H9 (cell line): ENCODE measurements at regions not wholly inside any gene's neighbourhood (a gene's known extent, or its start where the extent isn't known, plus 50 kb on each side); places are given as distances from the start of the nearest gene placed in this dataset.

Experiments
- DNase-seq: peaks from one replicate; pipeline ENCODE4 v3.0.0-alpha.2; 2017
- H2AFZ ChIP-seq: one replicate; pipeline ENCODE4 v1.6.1; 2013; ENCODE audit warnings: mild to moderate bottlenecking, low read length, control low read depth, moderate library complexity
- H2AK5ac ChIP-seq: 2 replicates; pipeline ENCODE4 v1.6.1; 2013; ENCODE audit warnings: low read length, control low read depth, mixed read lengths; ENCODE audit not compliant: insufficient read length
- H2BK120ac ChIP-seq: one replicate; pipeline ENCODE4 v1.6.1; 2013; ENCODE audit warnings: low read depth, mild to moderate bottlenecking, low read length, control low read depth, inconsistent platforms; ENCODE audit not compliant: poor library complexity, severe bottlenecking
- H2BK12ac ChIP-seq: 2 replicates; pipeline ENCODE4 v1.6.1; 2013; ENCODE audit warnings: low read length, control low read depth, mixed read lengths, low read depth; ENCODE audit not compliant: insufficient read length
- H2BK15ac ChIP-seq: 2 replicates; pipeline ENCODE4 v1.6.1; 2013; ENCODE audit warnings: low read depth, low read length, control low read depth
- H2BK20ac ChIP-seq: one replicate; pipeline ENCODE4 v1.6.1; 2013; ENCODE audit warnings: low read depth, mild to moderate bottlenecking, low read length, control low read depth, inconsistent platforms; ENCODE audit not compliant: poor library complexity, severe bottlenecking
- H2BK5ac ChIP-seq: 2 replicates; pipeline ENCODE4 v1.6.1; 2013; ENCODE audit warnings: low read length, control low read depth, mixed read lengths; ENCODE audit not compliant: insufficient read length
- H3K14ac ChIP-seq: 2 replicates; pipeline ENCODE4 v1.6.1; 2013; ENCODE audit warnings: low read length, control low read depth; ENCODE audit not compliant: insufficient read depth
- H3K18ac ChIP-seq: 2 replicates; pipeline ENCODE4 v1.6.1; 2013; ENCODE audit warnings: low read depth, mild to moderate bottlenecking, mixed read lengths, low read length, control low read depth; ENCODE audit not compliant: insufficient read length
- H3K23ac ChIP-seq: 2 replicates; pipeline ENCODE4 v1.6.1; 2013; ENCODE audit warnings: low read length, control low read depth, mixed read lengths, low read depth; ENCODE audit not compliant: insufficient read length
- H3K23me2 ChIP-seq: 2 replicates; pipeline ENCODE4 v1.6.1; 2013; ENCODE audit warnings: low read depth, mild to moderate bottlenecking, mixed read lengths, low read length, control low read depth; ENCODE audit not compliant: insufficient read length, poor library complexity, severe bottlenecking
- H3K27ac ChIP-seq: 2 replicates; pipeline ENCODE4 v1.5.1; 2013; ENCODE audit warnings: low read length, control low read depth, mixed read lengths, low read depth; ENCODE audit not compliant: insufficient read length
- H3K27me3 ChIP-seq: 2 replicates; pipeline ENCODE4 v1.6.1; 2013; ENCODE audit warnings: low read length, control low read depth, inconsistent platforms; ENCODE audit not compliant: insufficient read depth
- H3K4ac ChIP-seq: 2 replicates; pipeline ENCODE4 v1.6.1; 2013; ENCODE audit warnings: low read depth, mild to moderate bottlenecking, control low read depth, inconsistent platforms, low read length, moderate library complexity
- H3K4me1 ChIP-seq: 2 replicates; pipeline ENCODE4 v1.6.1; 2013; ENCODE audit warnings: low read length, control low read depth, inconsistent platforms; ENCODE audit not compliant: insufficient read depth
- H3K4me2 ChIP-seq: 2 replicates; pipeline ENCODE4 v1.6.1; 2013; ENCODE audit warnings: low read length, control low read depth, mixed read lengths; ENCODE audit not compliant: insufficient read length, insufficient read depth
- H3K56ac ChIP-seq: 2 replicates; pipeline ENCODE4 v1.6.1; 2013; ENCODE audit warnings: low read depth, mild to moderate bottlenecking, mixed read lengths, low read length, control low read depth; ENCODE audit not compliant: insufficient read length
- H3K79me1 ChIP-seq: 2 replicates; pipeline ENCODE4 v1.6.1; 2013; ENCODE audit warnings: low read depth, mild to moderate bottlenecking, moderate library complexity, low read length, control low read depth, inconsistent platforms; ENCODE audit not compliant: insufficient read depth, poor library complexity, severe bottlenecking
- H3K79me2 ChIP-seq: 2 replicates; pipeline ENCODE4 v1.6.1; 2013; ENCODE audit warnings: low read length, control low read depth, inconsistent platforms; ENCODE audit not compliant: insufficient read depth
- H3K9ac ChIP-seq: 2 replicates; pipeline ENCODE4 v1.6.1; 2013; ENCODE audit warnings: low read length, control low read depth, mixed read lengths; ENCODE audit not compliant: insufficient read length; ENCODE audit errors: extremely low read depth
- H3K9me3 ChIP-seq: one replicate; pipeline ENCODE4 v1.6.1; 2013; ENCODE audit warnings: low read depth, low read length, inconsistent platforms; ENCODE audit not compliant: control insufficient read depth
- H3T11ph ChIP-seq: one replicate; pipeline ENCODE4 v1.6.1; 2013; ENCODE audit warnings: mild to moderate bottlenecking, low read length, control low read depth, inconsistent platforms
- H4K20me1 ChIP-seq: one replicate; pipeline ENCODE4 v1.6.1; 2013; ENCODE audit not compliant: control insufficient read depth, insufficient read length, insufficient read depth
- H4K5ac ChIP-seq: 2 replicates; pipeline ENCODE4 v1.6.1; 2013; ENCODE audit warnings: low read depth, mild to moderate bottlenecking, mixed read lengths, low read length, control low read depth; ENCODE audit not compliant: insufficient read length
- H4K8ac ChIP-seq: replicated peaks from 2 replicates; pipeline ENCODE4 v1.6.1; 2013; ENCODE audit warnings: low read length, control low read depth, mixed read lengths, low read depth; ENCODE audit not compliant: insufficient read length
- H4K91ac ChIP-seq: 2 replicates; pipeline ENCODE4 v1.6.1; 2013; ENCODE audit warnings: low read depth, mild to moderate bottlenecking, moderate library complexity, mixed read lengths, low read length, control low read depth; ENCODE audit not compliant: insufficient read length
- H3K27ac Mint-ChIP-seq, 3 experiments: 2 replicates in 2 of 3; 3 replicates in 1 of 3; pipeline ENCODE4 v1.8.0; 2020 to 2021; ENCODE audit warnings: mixed read lengths in 3 of 3, mild to moderate bottlenecking in 1 of 3, moderate library complexity in 1 of 3
- H3K27me3 Mint-ChIP-seq: 2 replicates; pipeline ENCODE4 v1.8.0; 2021; ENCODE audit warnings: low read depth, mild to moderate bottlenecking, moderate library complexity, mixed read lengths
- H3K36me3 Mint-ChIP-seq, 3 experiments: 2 replicates in 2 of 3; 3 replicates in 1 of 3; pipeline ENCODE4 v1.8.0; 2020 to 2021; ENCODE audit warnings: low read depth in 3 of 3, mixed read lengths in 3 of 3; ENCODE audit not compliant: insufficient read depth in 1 of 3
- H3K4me1 Mint-ChIP-seq, 2 experiments: 2 replicates each; pipeline ENCODE4 v1.8.0; 2020; ENCODE audit warnings: mixed read lengths in 2 of 2
- H3K4me3 Mint-ChIP-seq, 2 experiments: 2 replicates in 1 of 2; 3 replicates in 1 of 2; pipeline ENCODE4 v1.8.0; 2020 to 2021; ENCODE audit warnings: mild to moderate bottlenecking in 2 of 2, mixed read lengths in 2 of 2, moderate library complexity in 1 of 2
- H3K9me3 Mint-ChIP-seq, 2 experiments: 2 replicates in 1 of 2; 3 replicates in 1 of 2; pipeline ENCODE4 v1.8.0; 2020; ENCODE audit warnings: mild to moderate bottlenecking in 2 of 2, mixed read lengths in 2 of 2, moderate library complexity in 1 of 2
- WGBS: extraction: QIAGEN DNeasy Blood & Tissue Kit; methylation state at CpG from one replicate; pipeline ENCODE4 v1.1.7; 2013; ENCODE audit warnings: missing lambda C conversion rate, low lambda C conversion rate, mixed read lengths; ENCODE audit not compliant: insufficient read length; ENCODE audit errors: extremely low coverage; 5-methylcytosine and 5-hydroxymethylcytosine counted together
- TF ChIP-seq, protein P1 (sequence below): fragments of 200-600 bp; sonication (generic); conservative IDR thresholded peaks from 3 replicates; pipeline ENCODE4 v1.8.0; 2021; ENCODE audit warnings: antibody characterized with exemption, mild to moderate bottlenecking

DNA sequence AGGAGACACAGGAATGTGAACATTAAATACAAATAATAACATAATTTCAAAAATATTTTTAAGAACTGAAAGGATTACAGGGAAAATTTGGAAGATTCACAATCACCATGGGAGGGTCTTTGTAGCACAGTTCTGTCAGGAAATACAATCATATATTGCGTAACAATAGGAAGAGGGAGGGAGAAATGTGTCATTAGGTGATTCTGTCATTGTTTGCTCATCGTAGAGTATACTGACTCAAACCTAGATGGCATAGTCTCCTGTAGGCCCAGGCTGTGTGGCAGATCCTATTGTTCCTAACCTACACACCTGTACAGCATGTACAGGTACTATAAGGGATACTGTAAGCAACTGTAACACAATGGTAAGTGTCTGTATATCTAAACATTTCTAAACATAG is 330.4 kb downstream of the BRD1 start:
- Mint-ChIP-seq H3K36me3 (no peaks in the 10 kb centered on the region; a peak in 2 of 7 replicates), H3K27ac (no peak overlapping the region), H3K9me3 (peaks cover 0 to 2% of the 10 kb centered on the region in 2 experiments; a peak in 1 of 5 replicates), H3K27me3 (peaks cover 2% of the 10 kb centered on the region), H3K4me3 (no peak overlapping the region), H3K4me1 (peaks cover 0 to 3% of the 10 kb centered on the region in 2 experiments; a peak in 2 of 4 replicates)
- no CpG with 5 or more reads among the region's 2 CpGs for WGBS
- Histone ChIP-seq H4K5ac (no peak overlapping the region), H3K18ac (no peak overlapping the region), H4K8ac (no peak overlapping the region), H3K23ac (no peak overlapping the region), H3K9ac (no peak overlapping the region), H3K27me3 (no peaks in the 10 kb centered on the region), H2AK5ac (no peak overlapping the region), H2BK12ac (no peak overlapping the region), H4K91ac (no peak overlapping the region), H2BK5ac (no peak overlapping the region), H2AFZ (no peak overlapping the region), H3K4ac (no peak overlapping the region), H3K4me1 (no peaks in the 10 kb centered on the region), H4K20me1 (no peaks in the 10 kb centered on the region), H3K27ac (no peak overlapping the region), H2BK15ac (no peak overlapping the region), H3T11ph (no peak overlapping the region), H3K79me2 (no peaks in the 10 kb centered on the region), H3K56ac (no peak overlapping the region), H2BK120ac (no peak overlapping the region), H2BK20ac (no peak overlapping the region), H3K4me2 (no peak overlapping the region), H3K79me1 (no peaks in the 10 kb centered on the region), H3K23me2 (no peaks in the 10 kb centered on the region), H3K14ac (no peak overlapping the region), H3K9me3 (no peaks in the 10 kb centered on the region)
- TF ChIP-seq, protein P1, sequence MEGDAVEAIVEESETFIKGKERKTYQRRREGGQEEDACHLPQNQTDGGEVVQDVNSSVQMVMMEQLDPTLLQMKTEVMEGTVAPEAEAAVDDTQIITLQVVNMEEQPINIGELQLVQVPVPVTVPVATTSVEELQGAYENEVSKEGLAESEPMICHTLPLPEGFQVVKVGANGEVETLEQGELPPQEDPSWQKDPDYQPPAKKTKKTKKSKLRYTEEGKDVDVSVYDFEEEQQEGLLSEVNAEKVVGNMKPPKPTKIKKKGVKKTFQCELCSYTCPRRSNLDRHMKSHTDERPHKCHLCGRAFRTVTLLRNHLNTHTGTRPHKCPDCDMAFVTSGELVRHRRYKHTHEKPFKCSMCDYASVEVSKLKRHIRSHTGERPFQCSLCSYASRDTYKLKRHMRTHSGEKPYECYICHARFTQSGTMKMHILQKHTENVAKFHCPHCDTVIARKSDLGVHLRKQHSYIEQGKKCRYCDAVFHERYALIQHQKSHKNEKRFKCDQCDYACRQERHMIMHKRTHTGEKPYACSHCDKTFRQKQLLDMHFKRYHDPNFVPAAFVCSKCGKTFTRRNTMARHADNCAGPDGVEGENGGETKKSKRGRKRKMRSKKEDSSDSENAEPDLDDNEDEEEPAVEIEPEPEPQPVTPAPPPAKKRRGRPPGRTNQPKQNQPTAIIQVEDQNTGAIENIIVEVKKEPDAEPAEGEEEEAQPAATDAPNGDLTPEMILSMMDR, result no peak
- DNase-seq, result no peak
